AG10803 (cell line): ENCODE measurements at regions not wholly inside any gene's neighbourhood (a gene's known extent, or its start where the extent isn't known, plus 50 kb on each side); places are given as distances from the start of the nearest gene placed in this dataset.

Source experiments
- DNase-seq: peaks from one replicate; pipeline ENCODE4 v3.0.0; 2010; ENCODE audit warnings: low read depth
- H3K4me3 ChIP-seq: 2 replicates; pipeline ENCODE4 v1.5.1; 2011; ENCODE audit warnings: mild to moderate bottlenecking, low read length, control low read depth
- TF ChIP-seq, protein P1 (sequence below): conservative IDR thresholded peaks from 2 replicates; pipeline ENCODE4 v1.5.1; 2011; ENCODE audit warnings: mild to moderate bottlenecking, low read length, control low read depth, inconsistent platforms

DNA sequence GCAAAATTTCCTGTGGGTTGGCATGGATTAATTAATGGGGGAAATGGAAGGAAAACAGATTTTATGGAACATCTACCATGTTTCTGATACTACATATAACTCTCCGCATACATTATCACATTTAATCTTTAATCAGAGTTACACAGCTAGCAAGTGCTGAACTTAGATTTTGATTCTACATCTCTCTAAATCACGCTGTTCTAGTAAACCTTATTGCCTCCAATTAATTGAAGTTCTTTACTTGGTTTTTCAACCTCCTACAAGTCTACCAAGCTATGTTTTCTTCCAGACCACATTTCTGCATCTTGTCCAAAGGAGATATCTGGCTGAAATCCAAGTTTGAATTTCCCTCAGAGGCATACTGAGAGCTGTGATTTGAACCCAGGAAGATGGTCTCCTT is 125.8 kb upstream of the GAREM1 start:
- DNase-seq, result no peak
- no peak overlapping the region for H3K4me3 ChIP-seq
- TF ChIP-seq, protein P1, sequence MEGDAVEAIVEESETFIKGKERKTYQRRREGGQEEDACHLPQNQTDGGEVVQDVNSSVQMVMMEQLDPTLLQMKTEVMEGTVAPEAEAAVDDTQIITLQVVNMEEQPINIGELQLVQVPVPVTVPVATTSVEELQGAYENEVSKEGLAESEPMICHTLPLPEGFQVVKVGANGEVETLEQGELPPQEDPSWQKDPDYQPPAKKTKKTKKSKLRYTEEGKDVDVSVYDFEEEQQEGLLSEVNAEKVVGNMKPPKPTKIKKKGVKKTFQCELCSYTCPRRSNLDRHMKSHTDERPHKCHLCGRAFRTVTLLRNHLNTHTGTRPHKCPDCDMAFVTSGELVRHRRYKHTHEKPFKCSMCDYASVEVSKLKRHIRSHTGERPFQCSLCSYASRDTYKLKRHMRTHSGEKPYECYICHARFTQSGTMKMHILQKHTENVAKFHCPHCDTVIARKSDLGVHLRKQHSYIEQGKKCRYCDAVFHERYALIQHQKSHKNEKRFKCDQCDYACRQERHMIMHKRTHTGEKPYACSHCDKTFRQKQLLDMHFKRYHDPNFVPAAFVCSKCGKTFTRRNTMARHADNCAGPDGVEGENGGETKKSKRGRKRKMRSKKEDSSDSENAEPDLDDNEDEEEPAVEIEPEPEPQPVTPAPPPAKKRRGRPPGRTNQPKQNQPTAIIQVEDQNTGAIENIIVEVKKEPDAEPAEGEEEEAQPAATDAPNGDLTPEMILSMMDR, result no peak

DNA sequence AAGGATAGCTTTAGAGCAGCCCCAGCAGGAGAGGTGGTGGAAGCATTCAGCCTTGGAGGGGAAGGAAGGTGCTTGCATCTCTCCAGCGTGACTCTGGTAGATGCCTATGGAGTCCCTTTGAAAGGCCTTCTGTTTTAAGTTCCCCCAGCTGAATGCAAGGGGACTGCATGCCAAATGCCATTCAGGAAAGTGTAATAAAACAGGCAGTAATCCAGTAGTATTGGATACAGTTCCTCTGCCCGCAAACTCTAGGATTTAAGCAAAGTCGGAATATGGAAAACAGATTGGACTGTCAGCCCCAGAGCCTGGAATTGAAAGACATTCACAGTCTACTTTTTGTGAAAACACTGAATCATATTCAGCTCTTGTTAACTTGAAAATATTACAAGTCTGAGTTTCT is 125.2 kb upstream of the GAREM1 start:
- no peak overlapping the region for H3K4me3 ChIP-seq
- no peak for DNase-seq
- TF ChIP-seq, protein P1, result no peak

DNA sequence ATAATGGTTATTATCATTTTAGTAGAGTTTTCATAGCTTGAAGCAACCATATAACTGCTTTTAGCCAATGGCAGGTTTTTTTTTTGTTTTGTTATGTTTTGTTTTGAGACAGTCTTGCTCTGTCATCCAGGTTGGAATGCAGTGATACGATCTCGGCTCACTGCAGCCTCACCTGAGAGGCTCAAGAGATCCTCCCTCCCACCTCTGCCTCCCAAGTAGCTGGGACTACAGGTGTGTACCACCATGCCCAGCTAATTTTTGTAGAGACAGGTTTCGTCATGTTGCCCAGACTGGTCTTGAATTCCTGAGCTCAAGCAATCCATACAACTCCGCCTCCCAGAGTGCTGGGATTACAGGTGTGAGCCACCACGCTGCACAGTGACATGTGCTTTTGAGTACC is 117.5 kb upstream of the GAREM1 start:
- TF ChIP-seq, protein P1, result no peak
- H3K4me3 ChIP-seq, result no peak overlapping the region
- no peak for DNase-seq

DNA sequence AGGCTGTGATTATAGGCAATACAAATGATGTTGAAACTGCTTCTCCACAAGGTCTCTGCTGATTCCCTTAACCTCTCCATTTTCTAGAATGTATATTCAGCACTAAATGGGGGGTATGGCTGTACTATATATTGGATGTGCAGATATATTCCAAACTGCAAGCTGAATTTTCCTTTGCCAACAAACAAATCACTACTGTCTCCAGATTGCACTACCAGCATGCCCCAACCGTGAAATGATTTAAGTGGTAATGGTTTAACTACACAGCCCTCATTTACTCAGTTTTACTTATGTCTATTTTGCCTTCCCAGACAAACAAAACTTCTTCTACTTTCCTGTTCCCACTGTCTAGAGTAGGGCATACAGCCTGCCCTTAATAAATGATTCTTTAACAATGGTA is 112.7 kb upstream of the GAREM1 start:
- TF ChIP-seq, protein P1, result no peak
- DNase-seq, result no peak
- no peak overlapping the region for H3K4me3 ChIP-seq

DNA sequence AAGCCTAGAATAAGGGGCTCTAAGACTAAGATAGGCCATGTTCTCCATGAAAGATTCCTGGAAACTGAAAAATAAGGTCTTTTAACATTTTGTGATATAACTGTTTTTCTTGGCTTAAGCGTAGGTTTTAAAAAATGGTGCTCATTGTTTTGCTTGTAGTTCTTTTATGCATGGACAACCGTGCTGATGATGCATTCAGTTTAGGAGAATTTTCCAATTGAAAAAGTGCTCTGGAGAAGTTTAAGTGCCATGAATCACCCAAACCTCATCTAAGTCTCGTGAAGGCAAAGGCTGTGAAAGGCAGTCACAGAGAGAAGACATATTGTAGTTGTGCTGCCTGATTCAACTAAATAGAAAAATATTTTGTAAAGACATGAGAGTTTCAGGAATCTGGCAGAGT is 111.8 kb upstream of the GAREM1 start:
- no peak for DNase-seq
- H3K4me3 ChIP-seq, result no peak overlapping the region
- TF ChIP-seq, protein P1, result no peak

DNA sequence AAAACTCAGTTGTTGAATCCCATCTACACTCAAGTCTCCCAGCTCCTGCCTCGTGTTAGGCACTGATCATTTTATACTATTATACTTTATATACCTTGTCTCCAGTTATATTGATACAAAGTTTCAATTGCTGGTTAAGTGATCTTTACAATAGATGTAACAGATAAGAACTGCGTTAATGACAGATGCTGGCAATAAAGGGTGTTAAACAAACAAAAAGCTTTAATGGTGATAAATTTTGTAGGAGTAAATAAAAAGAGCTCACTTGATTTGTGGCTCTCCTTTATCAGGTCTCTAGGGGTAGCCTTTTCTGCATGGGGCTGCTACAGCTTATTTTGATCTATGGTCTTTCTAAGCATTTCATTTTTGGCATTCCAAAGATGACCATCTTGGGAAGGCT is 106.9 kb upstream of the GAREM1 start:
- TF ChIP-seq, protein P1, result no peak
- H3K4me3 ChIP-seq, result no peak overlapping the region
- DNase-seq, result no peak

DNA sequence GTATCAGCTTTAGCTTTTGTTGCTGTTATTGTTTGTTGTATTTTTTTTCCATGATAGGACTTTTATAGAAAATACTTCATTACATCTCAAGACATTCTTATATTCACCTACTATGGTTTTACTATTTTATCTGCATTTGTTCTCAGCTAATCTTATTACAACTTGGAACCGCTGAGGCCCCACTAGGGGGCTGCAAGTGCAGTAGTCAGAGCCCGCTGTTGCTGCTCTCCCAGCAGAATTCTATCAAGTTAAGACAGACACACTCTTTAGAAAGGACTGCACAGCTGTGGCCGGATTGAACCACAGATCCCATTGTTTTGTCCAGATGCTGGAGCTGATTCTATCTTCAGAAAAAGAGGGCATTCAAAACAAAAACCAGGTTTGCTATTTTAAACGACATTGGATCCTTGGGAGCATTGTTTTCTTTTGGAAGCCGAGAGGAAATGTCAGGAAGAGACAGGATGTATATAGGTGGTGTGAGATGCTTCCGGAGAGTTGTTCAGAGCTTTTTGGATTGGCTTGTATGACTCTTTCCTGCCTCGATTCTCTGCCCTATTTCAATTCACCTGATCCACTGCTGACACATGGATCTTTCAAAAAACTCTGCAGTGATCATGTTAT is 105.7 kb upstream of the GAREM1 start:
- no peak overlapping the region for H3K4me3 ChIP-seq
- TF ChIP-seq, protein P1, result peak; percentile 31
- DNase-seq, result no peak
